GM12891 (cell line): ENCODE measurements at regions not wholly inside any gene's neighbourhood (a gene's known extent, or its start where the extent isn't known, plus 50 kb on each side); places are given as distances from the start of the nearest gene placed in this dataset.

ENCODE experiments used
- DNase-seq: peaks from one replicate; pipeline ENCODE4 v3.0.0; 2011; ENCODE audit warnings: low spot score; ENCODE audit not compliant: insufficient read length
- FAIRE-seq: peaks from 2 replicates; lab custom pipeline; 2011; peaks lifted over from hg19 to GRCh38; lab: Jason Lieb, UNC
- PAX5 ChIP-seq: IDR thresholded peaks from 2 replicates; pipeline ENCODE4 v1.6.1; 2011; ENCODE audit warnings: low read length, moderate library complexity, mild to moderate bottlenecking; ENCODE audit not compliant: insufficient read depth, severe bottlenecking
- POLR2A ChIP-seq: IDR thresholded peaks from 2 replicates; pipeline ENCODE4 v1.6.1; 2011; ENCODE audit warnings: low read depth, low read length, control low read depth
- POLR2AphosphoS5 ChIP-seq: IDR thresholded peaks from 2 replicates; pipeline ENCODE4 v1.6.1; 2011; ENCODE audit warnings: low read depth, low read length, control low read depth
- POU2F2 ChIP-seq: IDR thresholded peaks from 2 replicates; pipeline ENCODE4 v1.6.1; 2011; ENCODE audit warnings: low read depth, mild to moderate bottlenecking, control low read depth, low read length, moderate library complexity
- SPI1 ChIP-seq: IDR thresholded peaks from 2 replicates; pipeline ENCODE4 v1.6.1; 2011; ENCODE audit warnings: low read depth, low read length, control low read depth
- TAF1 ChIP-seq: IDR thresholded peaks from 2 replicates; pipeline ENCODE4 v1.6.1; 2011; ENCODE audit warnings: low read depth, low read length, control low read depth

DNA sequence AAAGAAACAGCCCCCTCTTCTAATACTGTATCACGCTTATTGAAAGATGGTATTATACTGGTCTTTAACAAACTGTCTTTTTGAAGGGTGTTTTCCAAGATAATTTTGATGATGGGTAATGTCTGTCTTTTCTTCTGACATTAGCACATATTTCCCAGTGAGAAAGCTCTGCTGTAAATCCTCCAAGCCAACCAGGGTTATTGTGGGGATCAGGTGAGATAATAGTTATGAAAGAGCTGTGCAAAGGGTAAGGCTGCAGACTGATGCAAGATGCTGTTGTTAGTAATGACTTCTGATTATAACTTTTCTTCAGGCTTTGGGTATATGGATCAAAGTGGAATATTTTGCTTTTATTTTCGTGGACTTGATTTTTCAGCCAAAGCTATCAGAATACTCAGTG is 581.7 kb downstream of the REEP3 start:
- FAIRE-seq (no peak), DNase-seq (no peak)
- TF ChIP-seq TAF1 (no peak), SPI1 (no peak), PAX5 (no peak), POLR2A (no peak)

DNA sequence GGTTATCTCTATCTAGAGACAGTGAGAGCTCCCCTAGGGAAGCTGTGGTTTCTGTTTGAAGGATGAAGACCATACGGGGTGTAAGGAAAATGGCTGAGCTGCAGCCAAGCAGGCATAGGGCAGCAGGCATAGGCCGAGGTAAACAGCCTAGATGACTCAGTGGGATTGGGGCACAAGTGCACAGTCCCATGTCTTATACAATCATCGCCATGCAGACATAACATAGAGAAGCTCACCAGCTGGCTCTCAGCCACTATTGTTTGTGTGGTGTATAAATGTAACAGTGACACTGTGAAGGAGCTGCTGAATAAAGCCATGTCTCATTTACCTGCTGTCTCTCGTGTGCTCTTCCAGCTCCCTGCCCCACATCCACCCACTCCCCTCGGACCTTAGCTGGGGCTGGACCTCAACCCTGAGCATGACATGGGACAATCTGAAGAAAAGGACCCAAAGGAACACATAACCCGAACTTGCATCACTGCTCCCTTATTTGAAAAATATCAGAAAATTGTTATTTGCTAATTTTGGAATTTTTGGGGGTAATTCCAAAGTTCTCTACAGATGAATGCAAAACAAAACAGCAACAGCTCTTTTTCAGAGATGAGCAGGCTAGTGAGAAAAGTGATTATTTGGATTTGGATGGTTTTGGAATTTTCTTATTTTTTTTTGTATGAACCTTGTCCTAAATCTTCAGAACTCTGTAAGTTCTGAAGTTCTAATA is 582.7 kb downstream of the REEP3 start:
- FAIRE-seq, result no peak
- no peak for TF ChIP-seq POLR2A
- no peak for TF ChIP-seq POU2F2
- no peak for TF ChIP-seq TAF1
- TF ChIP-seq PAX5, result no peak
- DNase-seq, result no peak

- no peak for TF ChIP-seq POLR2A
- TF ChIP-seq PAX5, result no peak
- TF ChIP-seq POLR2AphosphoS5, result no peak
- no peak for TF ChIP-seq SPI1
- TF ChIP-seq POU2F2, result no peak
- no peak for TF ChIP-seq TAF1
- DNase-seq (no peak), FAIRE-seq (no peak)
Measured at GRCh38 chr10:64109926-64110495, 588.8 kb downstream of the REEP3 start.

DNA sequence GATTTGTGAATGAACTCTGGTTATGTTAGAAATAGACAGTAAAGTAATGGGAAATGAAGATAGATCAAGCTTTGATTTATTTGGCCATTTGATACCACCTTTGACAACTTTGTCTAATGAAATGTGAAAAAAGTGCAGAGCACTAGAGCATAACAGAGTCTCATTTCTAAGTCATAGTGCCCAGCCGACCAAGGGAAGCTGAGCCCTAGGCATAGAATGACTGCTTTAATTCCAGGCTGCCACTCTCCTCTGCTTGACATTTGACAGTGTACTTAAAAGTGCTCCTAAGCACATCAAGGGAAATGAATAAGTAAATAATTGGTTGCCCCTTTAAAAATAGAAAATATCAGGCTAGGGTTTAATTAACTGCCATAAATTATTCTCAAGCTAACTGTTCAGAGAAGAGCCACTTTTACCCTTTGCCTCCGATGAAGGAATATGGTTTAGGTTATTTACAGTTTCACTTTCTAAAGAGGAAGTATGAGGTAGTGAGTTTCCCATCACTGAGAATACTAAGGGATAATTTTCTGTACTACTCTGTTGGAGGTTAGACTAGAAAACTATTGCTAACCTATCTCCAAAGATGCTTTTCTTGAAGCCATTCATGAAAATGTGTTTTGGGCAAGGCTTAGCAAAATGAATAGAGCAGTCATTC is 591.6 kb downstream of the REEP3 start:
- TF ChIP-seq POU2F2 (no peak), POLR2AphosphoS5 (no peak), PAX5 (no peak), POLR2A (no peak), TAF1 (no peak), SPI1 (no peak)
- DNase-seq (no peak), FAIRE-seq (no peak)

GRCh38 chr10:64113375-64113774 is 592.2 kb downstream of the REEP3 start:
- DNase-seq (no peak), FAIRE-seq (no peak)
- TF ChIP-seq POLR2A (no peak), TAF1 (no peak), POLR2AphosphoS5 (no peak), SPI1 (no peak), PAX5 (no peak), POU2F2 (no peak)

DNA sequence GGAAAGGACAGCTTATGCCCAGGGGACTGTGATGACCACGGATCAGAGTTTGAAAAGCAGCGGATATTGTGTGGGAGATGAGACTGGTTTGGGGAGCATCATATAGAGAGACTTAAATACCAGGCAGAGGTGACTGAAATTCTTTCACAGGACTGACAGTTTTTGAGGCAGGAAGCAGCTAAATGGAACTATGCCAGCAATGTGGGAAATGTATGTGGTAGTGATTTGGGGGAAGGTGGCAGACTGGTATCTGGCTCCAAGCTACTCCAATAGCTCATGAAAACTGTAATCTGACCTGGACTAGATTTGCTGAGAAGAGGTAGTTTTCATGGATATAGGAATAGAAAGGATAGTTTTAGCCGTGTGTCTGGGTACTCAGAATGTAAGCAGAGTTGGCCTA is 592.6 kb downstream of the REEP3 start:
- DNase-seq, result no peak
- FAIRE-seq, result no peak
- TF ChIP-seq POLR2AphosphoS5 (no peak), POLR2A (no peak), SPI1 (no peak), TAF1 (no peak), PAX5 (no peak), POU2F2 (no peak)

GRCh38 chr10:64115471-64115870 is 594.3 kb downstream of the REEP3 start:
- TF ChIP-seq POLR2AphosphoS5 (no peak), PAX5 (no peak), SPI1 (no peak), POU2F2 (no peak), TAF1 (no peak), POLR2A (no peak)
- DNase-seq (no peak), FAIRE-seq (no peak)

- no peak for TF ChIP-seq POLR2A
- no peak for TF ChIP-seq POLR2AphosphoS5
- TF ChIP-seq SPI1, result no peak
- TF ChIP-seq PAX5, result no peak
- TF ChIP-seq TAF1, result no peak
- TF ChIP-seq POU2F2, result no peak
- no peak for FAIRE-seq
- peak; percentile 16 for DNase-seq
Measured at GRCh38 chr10:64115908-64116643, 594.9 kb downstream of the REEP3 start.

- no peak for DNase-seq
- FAIRE-seq, result no peak
- no peak for TF ChIP-seq PAX5
- TF ChIP-seq SPI1, result no peak
- TF ChIP-seq POLR2AphosphoS5, result no peak
- no peak for TF ChIP-seq TAF1
- TF ChIP-seq POLR2A, result no peak
- no peak for TF ChIP-seq POU2F2
Measured at GRCh38 chr10:64116707-64117106, 595.5 kb downstream of the REEP3 start.
